Testis (tissue), 2 donors: ENCODE measurements at regions not wholly inside any gene's neighbourhood (a gene's known extent, or its start where the extent isn't known, plus 50 kb on each side); places are given as distances from the start of the nearest gene placed in this dataset.

Source experiments
- POLR2A ChIP-seq: fragments of 450-650 bp; IDR thresholded peaks from one replicate; pipeline ENCODE4 v1.6.1; 2017; ENCODE audit warnings: antibody characterized with exemption, mild to moderate bottlenecking, moderate library complexity
- TF ChIP-seq, protein P1 (sequence below), 3 experiments: fragments of 450-650 bp in 2 of 3; fragments of 200-600 bp in 1 of 3; sonication (generic) in 1 of 3; IDR thresholded peaks; one replicate each; pipeline ENCODE4 v1.5.1; 2016 to 2019; ENCODE audit warnings: antibody characterized with exemption in 3 of 3, mild to moderate bottlenecking in 2 of 3, moderate library complexity in 1 of 3

DNA sequence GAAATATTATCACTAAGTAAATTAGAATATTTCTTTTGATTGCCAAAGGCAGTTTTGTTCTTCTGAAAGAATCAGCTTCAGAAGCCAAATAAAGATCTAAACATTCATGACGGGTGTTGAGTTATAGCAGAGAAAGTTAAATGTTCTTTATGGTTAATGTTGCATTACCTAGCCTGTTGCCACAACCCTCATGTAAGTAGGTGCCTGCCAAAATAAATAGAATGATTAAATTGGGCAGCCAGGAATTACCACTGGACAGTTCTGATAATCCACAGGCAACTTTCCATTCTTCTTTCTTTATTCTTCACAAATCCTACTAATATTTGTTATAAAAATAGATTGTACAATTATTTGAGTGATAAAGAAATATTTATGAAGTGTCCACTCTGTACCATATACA, 217.9 kb upstream of the NRIP1 start:
- TF ChIP-seq, protein P1, sequence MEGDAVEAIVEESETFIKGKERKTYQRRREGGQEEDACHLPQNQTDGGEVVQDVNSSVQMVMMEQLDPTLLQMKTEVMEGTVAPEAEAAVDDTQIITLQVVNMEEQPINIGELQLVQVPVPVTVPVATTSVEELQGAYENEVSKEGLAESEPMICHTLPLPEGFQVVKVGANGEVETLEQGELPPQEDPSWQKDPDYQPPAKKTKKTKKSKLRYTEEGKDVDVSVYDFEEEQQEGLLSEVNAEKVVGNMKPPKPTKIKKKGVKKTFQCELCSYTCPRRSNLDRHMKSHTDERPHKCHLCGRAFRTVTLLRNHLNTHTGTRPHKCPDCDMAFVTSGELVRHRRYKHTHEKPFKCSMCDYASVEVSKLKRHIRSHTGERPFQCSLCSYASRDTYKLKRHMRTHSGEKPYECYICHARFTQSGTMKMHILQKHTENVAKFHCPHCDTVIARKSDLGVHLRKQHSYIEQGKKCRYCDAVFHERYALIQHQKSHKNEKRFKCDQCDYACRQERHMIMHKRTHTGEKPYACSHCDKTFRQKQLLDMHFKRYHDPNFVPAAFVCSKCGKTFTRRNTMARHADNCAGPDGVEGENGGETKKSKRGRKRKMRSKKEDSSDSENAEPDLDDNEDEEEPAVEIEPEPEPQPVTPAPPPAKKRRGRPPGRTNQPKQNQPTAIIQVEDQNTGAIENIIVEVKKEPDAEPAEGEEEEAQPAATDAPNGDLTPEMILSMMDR (IDR thresholded peaks at IDR 0.05) = no peak
- TF ChIP-seq POLR2A = no peak
